A549 (cell line): ENCODE measurements at regions not wholly inside any gene's neighbourhood (a gene's known extent, or its start where the extent isn't known, plus 50 kb on each side); places are given as distances from the start of the nearest gene placed in this dataset.

Experiments used
- ATAC-seq, 2 experiments: fragments of 200-7000 bp in 1 of 2; fragments of >200 bp in 1 of 2; cut with Nextera tagmentation in 1 of 2; cut with Tn5 transposase in 1 of 2; 3 replicates each; pipeline versions ENCODE4 v1.8.0 to v1.9.1; 2018 to 2020; ENCODE audit warnings: mild to moderate bottlenecking in 1 of 2, moderate library complexity in 1 of 2
- CTCF ChIA-PET: fragments of 300-600 bp; sonication (Branson Sonifier 250); formaldehyde crosslinking; extraction: SDS; loops from one replicate; lab custom pipeline; 2021; ENCODE audit warnings: antibody characterized with exemption, inconsistent platforms; lab: Yijun Ruan, JAX
- POLR2A ChIA-PET: fragments of 350-600 bp; formaldehyde crosslinking; extraction: SDS; loops from one replicate; lab custom pipeline; 2021; ENCODE audit warnings: antibody characterized with exemption, inconsistent platforms; lab: Yijun Ruan, JAX
- DNase-seq, 2 experiments: peaks; one replicate each; pipeline versions ENCODE4 v3.0.0 to v3.0.0-alpha.2; 2011 to 2016; ENCODE audit warnings: low read depth in 1 of 2, low spot score in 1 of 2
- FAIRE-seq: peaks from 2 replicates; lab custom pipeline; 2011; peaks lifted over from hg19 to GRCh38; lab: Jason Lieb, UNC
- H3K27ac ChIP-seq, 2 experiments: fragments of >200 bp; sonication (Bioruptor Twin); formaldehyde crosslinking; 3 replicates each; pipeline ENCODE4 v1.5.1; 2016 to 2017
- H3K4me1 ChIP-seq: fragments of >200 bp; sonication (Bioruptor Twin); formaldehyde crosslinking; 3 replicates; pipeline ENCODE4 v1.6.1; 2016
- H3K4me2 ChIP-seq: fragments of >200 bp; sonication (Bioruptor Twin); formaldehyde crosslinking; 3 replicates; pipeline ENCODE4 v1.6.1; 2016
- H3K4me3 ChIP-seq: fragments of >200 bp; sonication (Bioruptor Twin); formaldehyde crosslinking; 3 replicates; pipeline ENCODE4 v1.5.1; 2016
- H3K9me3 ChIP-seq: fragments of >200 bp; sonication (Bioruptor Twin); formaldehyde crosslinking; 3 replicates; pipeline ENCODE4 v1.6.1; 2016
- BHLHE40 ChIP-seq: IDR thresholded peaks from 2 replicates; pipeline ENCODE4 v1.6.1; 2012; ENCODE audit warnings: low read depth, low read length, inconsistent platforms
- CBX8 ChIP-seq: fragments of 200-600 bp; sonication (generic); IDR thresholded peaks from 2 replicates; pipeline ENCODE4 v1.6.1; 2016
- CHD4 ChIP-seq: fragments of 200-600 bp; sonication (generic); IDR thresholded peaks from 2 replicates; pipeline ENCODE4 v1.6.1; 2016; ENCODE audit warnings: antibody characterized with exemption, mild to moderate bottlenecking, borderline replicate concordance
- EHF ChIP-seq: fragments of 250-450 bp; sonication (Bioruptor Pico); IDR thresholded peaks from 2 replicates; pipeline ENCODE4 v1.5.0; 2020; ENCODE audit warnings: mild to moderate bottlenecking
- ELK1 ChIP-seq: fragments of 150-350 bp; IDR thresholded peaks from 2 replicates; pipeline ENCODE4 v1.6.1; 2014; ENCODE audit warnings: low read depth, mild to moderate bottlenecking, low read length
- ESRRA ChIP-seq: fragments of 150-350 bp; IDR thresholded peaks from 2 replicates; pipeline ENCODE4 v1.6.1; 2014; ENCODE audit warnings: mild to moderate bottlenecking, low read length, borderline replicate concordance
- FOSB ChIP-seq: fragments of 250-450 bp; sonication (Bioruptor Pico); IDR thresholded peaks from 2 replicates; pipeline ENCODE4 v1.5.0; 2020; ENCODE audit warnings: mild to moderate bottlenecking, moderate library complexity
- FOXS1 ChIP-seq: fragments of 250-450 bp; sonication (Bioruptor Pico); IDR thresholded peaks from 2 replicates; pipeline ENCODE4 v1.5.0; 2020; ENCODE audit warnings: mild to moderate bottlenecking, moderate library complexity
- HES2 ChIP-seq: fragments of >200 bp; sonication (Bioruptor Twin); formaldehyde crosslinking; IDR thresholded peaks from 2 replicates; pipeline ENCODE4 v1.6.1; 2016
- HMGXB4 ChIP-seq: fragments of 250-450 bp; sonication (Bioruptor Pico); IDR thresholded peaks from 2 replicates; pipeline ENCODE4 v1.5.0; 2021; ENCODE audit warnings: mild to moderate bottlenecking, moderate library complexity, borderline replicate concordance
- HOXA7 ChIP-seq: fragments of 250-450 bp; sonication (Bioruptor Pico); IDR thresholded peaks from 2 replicates; pipeline ENCODE4 v1.5.0; 2020; ENCODE audit warnings: mild to moderate bottlenecking, moderate library complexity
- JUN ChIP-seq, 2 experiments: fragments of >200 bp; sonication (Bioruptor Twin); formaldehyde crosslinking; IDR thresholded peaks; 2 replicates in 1 of 2; 3 replicates in 1 of 2; pipeline ENCODE4 v1.6.1; 2016 to 2017
- MAFK ChIP-seq: fragments of 450-650 bp; IDR thresholded peaks from 2 replicates; pipeline ENCODE4 v1.6.1; 2014; ENCODE audit not compliant: partially characterized antibody
- PHF8 ChIP-seq: fragments of 200-600 bp; sonication (generic); IDR thresholded peaks from 2 replicates; pipeline ENCODE4 v1.6.1; 2016; ENCODE audit warnings: low read depth, mild to moderate bottlenecking, antibody characterized with exemption, moderate library complexity, borderline replicate concordance
- POLR2AphosphoS2 ChIP-seq: conservative IDR thresholded peaks from 2 replicates; pipeline ENCODE4 v1.6.1; 2012; ENCODE audit warnings: low read length, improper control_type of control experiment, inconsistent platforms
- RCOR1 ChIP-seq: fragments of 150-350 bp; IDR thresholded peaks from 2 replicates; pipeline ENCODE4 v1.6.1; 2014; ENCODE audit warnings: antibody characterized with exemption, low read length, low read depth
- RNF2 ChIP-seq: fragments of 200-600 bp; sonication (generic); IDR thresholded peaks from 2 replicates; pipeline ENCODE4 v1.6.1; 2016; ENCODE audit warnings: low read depth, mild to moderate bottlenecking, antibody characterized with exemption, moderate library complexity, borderline replicate concordance
- TFCP2L1 ChIP-seq: fragments of 250-450 bp; sonication (Bioruptor Pico); IDR thresholded peaks from 2 replicates; pipeline ENCODE4 v1.5.0; 2021; ENCODE audit warnings: mild to moderate bottlenecking
- TP53 ChIP-seq: fragments of 250-450 bp; sonication (Bioruptor Pico); IDR thresholded peaks from 2 replicates; pipeline ENCODE4 v1.5.0; 2021; ENCODE audit warnings: mild to moderate bottlenecking, moderate library complexity
- USF2 ChIP-seq: fragments of 450-650 bp; IDR thresholded peaks from 2 replicates; pipeline ENCODE4 v1.6.1; 2014; ENCODE audit warnings: antibody characterized with exemption
- ZFP36 ChIP-seq: fragments of 450-650 bp; IDR thresholded peaks from 2 replicates; pipeline ENCODE4 v1.6.1; 2014; ENCODE audit warnings: borderline replicate concordance; ENCODE audit not compliant: partially characterized antibody
- ZNF302 ChIP-seq: fragments of 250-450 bp; sonication (Bioruptor Pico); IDR thresholded peaks from 2 replicates; pipeline ENCODE4 v1.9.0; 2021; ENCODE audit warnings: inconsistent platforms, mild to moderate bottlenecking, moderate library complexity
- WGBS: methylation state at CpG from one replicate; pipeline ENCODE4 v1.1.6; 2017; ENCODE audit errors: missing lambda C conversion rate; 5-methylcytosine and 5-hydroxymethylcytosine counted together

GRCh38 chr22:48065892-48066291 is 1303.4 kb downstream of the TBC1D22A start:
- no peak for DNase-seq
- FAIRE-seq: no peak
- Histone ChIP-seq H3K4me1 (no peaks in the 10 kb centered on the region), H3K4me2 (no peak overlapping the region), H3K27ac (no peak overlapping the region)
- ATAC-seq: no peak
- CTCF ChIA-PET: no interaction called here
- TF ChIP-seq POLR2AphosphoS2 (no peak), ZNF302 (no peak), FOXS1 (no peak), BHLHE40 (no peak), CBX8 (no peak), ELK1 (no peak), ESRRA (no peak), HES2 (no peak), PHF8 (no peak), HOXA7 (CRISPR knock-in tag) (no peak), JUN (IDR thresholded peaks at IDR 0.05) (no peak), HMGXB4 (CRISPR knock-in tag) (no peak), MAFK (no peak), RNF2 (no peak), EHF (CRISPR knock-in tag) (no peak), USF2 (no peak), TP53 (CRISPR knock-in tag) (no peak)
- TF ChIP-seq, all 56 proteins: peak for 0
- 68% methylated on average over 6 of the region's 7 CpGs for WGBS
- Histone ChIP-seq H3K9me3 (no peaks in the 10 kb centered on the region), H3K4me3 (no peak overlapping the region)
- POLR2A ChIA-PET: no interaction called here

GRCh38 chr22:48061726-48062125 is 1299.3 kb downstream of the TBC1D22A start:
- CTCF ChIA-PET: no interaction called here

More at GRCh38 chr22:48061726-48062125, 1299.3 kb downstream of the TBC1D22A start:
- H3K4me2 ChIP-seq: no peak overlapping the region
- TF ChIP-seq CHD4 (no peak), RCOR1 (no peak), FOXS1 (no peak), TFCP2L1 (CRISPR knock-in tag) (no peak), USF2 (no peak), FOSB (no peak), ZFP36 (no peak), ESRRA (no peak)
- H3K4me1 ChIP-seq: no peaks in the 10 kb centered on the region
- POLR2A ChIA-PET: no interaction called here
- H3K4me3 ChIP-seq: no peak overlapping the region
- no peaks in the 10 kb centered on the region for H3K9me3 ChIP-seq
- ATAC-seq (no peak), DNase-seq (no peak), FAIRE-seq (no peak)
- 56% methylated on average over 4 of the region's 4 CpGs for WGBS
- no peak overlapping the region for H3K27ac ChIP-seq
